IMR-90 (cell line): ENCODE measurements at regions not wholly inside any gene's neighbourhood (a gene's known extent, or its start where the extent isn't known, plus 50 kb on each side); places are given as distances from the start of the nearest gene placed in this dataset.

Source experiments
- ATAC-seq: fragments of 200-7000 bp; cut with Tn5 transposase; 2 replicates; pipeline ENCODE4 v1.9.1; 2020; ENCODE audit warnings: low read depth, mild to moderate bottlenecking, moderate library complexity
- BruUV-seq: library from RNA; stranded (reverse); fragments of 400-500 nt; replicated peaks from 2 replicates; lab custom pipeline; 2021; lab: Mats Ljungman, UMichigan
- CTCF ChIA-PET: fragments of 300-600 bp; formaldehyde crosslinking; extraction: SDS; loops from one replicate; lab custom pipeline; 2021; ENCODE audit warnings: antibody characterized with exemption; lab: Yijun Ruan, JAX
- POLR2A ChIA-PET: fragments of 300-600 bp; sonication (Branson Sonifier 250); formaldehyde crosslinking; loops from one replicate; lab custom pipeline; 2022; ENCODE audit warnings: antibody characterized with exemption; ENCODE audit not compliant: unreplicated experiment; lab: Charles Lee
- DNase-seq: peaks from one replicate; pipeline ENCODE4 v3.0.0; 2013
- H2AFZ ChIP-seq: replicated peaks from 2 replicates; pipeline ENCODE3; 2013; ENCODE audit warnings: low read length, mild to moderate bottlenecking; ENCODE audit not compliant: poor library complexity
- H2AK5ac ChIP-seq: 2 replicates; pipeline ENCODE4 v1.6.1; 2013; ENCODE audit warnings: low read depth, low read length, inconsistent platforms
- H2AK9ac ChIP-seq: replicated peaks from 2 replicates; pipeline ENCODE3; 2013; ENCODE audit warnings: mild to moderate bottlenecking, low read depth, low read length, moderate library complexity; ENCODE audit not compliant: poor library complexity
- H2BK120ac ChIP-seq: 2 replicates; pipeline ENCODE4 v1.6.1; 2013; ENCODE audit warnings: low read depth, low read length, inconsistent platforms
- H2BK15ac ChIP-seq: 3 replicates; pipeline ENCODE4 v1.6.1; 2013; ENCODE audit warnings: low read depth, low read length, inconsistent platforms
- H2BK20ac ChIP-seq: 2 replicates; pipeline ENCODE4 v1.6.1; 2013; ENCODE audit warnings: low read depth, mild to moderate bottlenecking, inconsistent platforms, low read length, moderate library complexity
- H2BK5ac ChIP-seq: 2 replicates; pipeline ENCODE4 v1.6.1; 2013; ENCODE audit warnings: mild to moderate bottlenecking, low read depth, low read length, inconsistent platforms; ENCODE audit not compliant: poor library complexity, severe bottlenecking
- H3K14ac ChIP-seq: replicated peaks from 2 replicates; pipeline ENCODE4 v1.6.1; 2013; ENCODE audit warnings: low read depth, low read length, inconsistent platforms
- H3K18ac ChIP-seq: 2 replicates; pipeline ENCODE4 v1.6.1; 2013; ENCODE audit warnings: low read depth, low read length, control low read depth
- H3K23ac ChIP-seq: 2 replicates; pipeline ENCODE4 v1.6.1; 2013; ENCODE audit warnings: low read depth, low read length, inconsistent platforms
- H3K27ac ChIP-seq: 2 replicates; pipeline ENCODE4 v1.5.1; 2013; ENCODE audit warnings: mild to moderate bottlenecking, control low read depth, low read length; ENCODE audit not compliant: insufficient read depth
- H3K27me3 ChIP-seq: 2 replicates; pipeline ENCODE4 v1.6.1; 2013; ENCODE audit warnings: low read length; ENCODE audit not compliant: control insufficient read depth, insufficient read depth
- H3K36me3 ChIP-seq: 2 replicates; pipeline ENCODE4 v1.6.1; 2013; ENCODE audit warnings: low read length, mixed read lengths; ENCODE audit not compliant: control insufficient read depth, insufficient read depth
- H3K4ac ChIP-seq: 2 replicates; pipeline ENCODE4 v1.6.1; 2013; ENCODE audit warnings: low read depth, low read length, inconsistent platforms
- H3K4me1 ChIP-seq: 2 replicates; pipeline ENCODE4 v1.6.1; 2013; ENCODE audit warnings: low read length, mixed read lengths; ENCODE audit not compliant: control insufficient read depth, insufficient read depth
- H3K4me2 ChIP-seq: 2 replicates; pipeline ENCODE4 v1.6.1; 2013; ENCODE audit warnings: low read depth, mild to moderate bottlenecking, control low read depth, low read length, moderate library complexity
- H3K4me3 ChIP-seq: 2 replicates; pipeline ENCODE4 v1.5.1; 2013; ENCODE audit warnings: low read depth, mild to moderate bottlenecking, control low read depth, low read length, moderate library complexity; ENCODE audit not compliant: insufficient read depth
- H3K56ac ChIP-seq: 2 replicates; pipeline ENCODE4 v1.6.1; 2013; ENCODE audit warnings: low read length, inconsistent platforms; ENCODE audit not compliant: insufficient read depth; ENCODE audit errors: extremely low read depth
- H3K79me1 ChIP-seq, 2 experiments: 2 replicates each; pipeline ENCODE4 v1.6.1; 2013; ENCODE audit warnings: low read length in 2 of 2, inconsistent platforms in 1 of 2, low read depth in 1 of 2
- H3K9ac ChIP-seq: 2 replicates; pipeline ENCODE4 v1.6.1; 2013; ENCODE audit warnings: low read depth, low read length, control low read depth
- H3K9me1 ChIP-seq: 2 replicates; pipeline ENCODE4 v1.6.1; 2013; ENCODE audit warnings: low read length, inconsistent platforms; ENCODE audit not compliant: insufficient read depth
- H3K9me3 ChIP-seq: 2 replicates; pipeline ENCODE4 v1.6.1; 2013; ENCODE audit warnings: low read length; ENCODE audit not compliant: control insufficient read depth, insufficient read depth
- H4K20me1 ChIP-seq: 2 replicates; pipeline ENCODE4 v1.6.1; 2013; ENCODE audit warnings: low read length, inconsistent platforms; ENCODE audit not compliant: insufficient read depth
- H4K5ac ChIP-seq: 2 replicates; pipeline ENCODE4 v1.6.1; 2013; ENCODE audit warnings: mild to moderate bottlenecking, low read depth, low read length, control low read depth
- H4K8ac ChIP-seq, 2 experiments: 2 replicates each; pipeline ENCODE4 v1.6.1; 2013; ENCODE audit warnings: low read depth in 2 of 2, low read length in 2 of 2, control low read depth in 1 of 2, inconsistent platforms in 1 of 2
- H4K91ac ChIP-seq: 2 replicates; pipeline ENCODE4 v1.6.1; 2013; ENCODE audit warnings: low read depth, low read length, inconsistent platforms; ENCODE audit not compliant: insufficient read depth
- CEBPB ChIP-seq: IDR thresholded peaks from 2 replicates; pipeline ENCODE4 v1.6.1; 2012; ENCODE audit warnings: low read depth, low read length, improper control_type of control experiment
- RAD21 ChIP-seq: IDR thresholded peaks from 2 replicates; pipeline ENCODE4 v1.6.1; 2012; ENCODE audit warnings: low read length, improper control_type of control experiment
- whole genome bisulfite sequencing, 2 experiments: methylation state at CpG; one replicate each; pipeline versions ENCODE4 v1.1.5 to v1.1.7; 2013; ENCODE audit warnings: missing lambda C conversion rate in 2 of 2; ENCODE audit not compliant: insufficient read length in 1 of 2; ENCODE audit errors: extremely low coverage in 2 of 2; 5-methylcytosine and 5-hydroxymethylcytosine counted together
- dilution Hi-C: fragments of 300-500 bp; cut with HindIII; formaldehyde crosslinking; loops from one replicate; pipeline ENCODE4 v1.14.3; 2018; ENCODE audit warnings: low sequenced_read_pairs; ENCODE audit not compliant: unreplicated experiment
- in situ Hi-C: fragments of 300-500 bp; cut with MboI; formaldehyde crosslinking; loops from 3 replicates; pipeline ENCODE4 v1.14.3; 2019; ENCODE audit warnings: low sequenced_read_pairs, inconsistent platforms, mixed read lengths
- intact Hi-C: fragments of 100-400 bp; cut with micrococcal nuclease; formaldehyde crosslinking; loops from 2 replicates; pipeline ENCODE4 v1.10.0; 2022

DNA sequence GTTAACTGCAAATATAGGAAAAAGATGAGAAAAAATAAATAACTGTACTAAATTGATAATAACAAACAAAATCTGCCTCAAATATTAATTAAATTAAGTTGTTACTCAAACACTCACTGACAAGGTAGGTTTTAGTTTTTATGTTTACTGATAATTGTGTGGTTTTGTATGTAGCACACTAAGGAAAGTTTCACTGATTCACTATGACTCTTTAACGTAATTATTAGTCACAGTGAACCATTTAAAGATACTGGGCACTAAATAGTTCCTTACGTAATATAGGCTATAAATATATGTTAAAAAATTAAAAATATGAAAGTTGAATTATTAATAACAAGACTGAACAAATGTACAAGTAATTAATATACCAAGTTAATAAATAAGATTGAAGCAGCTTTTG, 2330.0 kb upstream of the RAG2 start:
- POLR2A ChIA-PET: no interaction called here
- intact Hi-C loops: no loop called here
- ATAC-seq: no peak

More for the DNA sequence above, 2330.0 kb upstream of the RAG2 start:
- H2AFZ ChIP-seq: no peak overlapping the region
- H3K14ac ChIP-seq: no peak overlapping the region
- no peak overlapping the region for H2AK9ac ChIP-seq
- no peaks in the 10 kb centered on the region for H3K4me1 ChIP-seq
- H4K5ac ChIP-seq: no peak overlapping the region
- no peaks in the 10 kb centered on the region for H3K36me3 ChIP-seq
- H3K4me3 ChIP-seq: no peak overlapping the region
- BruUV-seq: no TSS peak
- H2BK20ac ChIP-seq: no peak overlapping the region
- no peaks in the 10 kb centered on the region for H3K27me3 ChIP-seq
- H4K91ac ChIP-seq: no peak overlapping the region
- no peak overlapping the region for H2BK15ac ChIP-seq
- H3K27ac ChIP-seq: no peak overlapping the region
- H3K9me3 ChIP-seq: peaks cover 4% of the 10 kb centered on the region
- whole genome bisulfite sequencing, 2 experiments: no CpG with 5 or more reads among the region's 2 CpGs
- H2AK5ac ChIP-seq: no peak overlapping the region
- H3K9me1 ChIP-seq: no peaks in the 10 kb centered on the region
- no peak overlapping the region for H2BK5ac ChIP-seq
- no peak overlapping the region for H3K23ac ChIP-seq
- TF ChIP-seq RAD21 (no peak), CEBPB (no peak)
- H3K9ac ChIP-seq: no peak overlapping the region
- CTCF ChIA-PET: no interaction called here
- no peak overlapping the region for H3K4me2 ChIP-seq
- H3K56ac ChIP-seq: no peak overlapping the region
- H4K8ac ChIP-seq: no peak overlapping the region
- H3K18ac ChIP-seq: no peak overlapping the region
- H4K20me1 ChIP-seq: no peaks in the 10 kb centered on the region
- no peak for DNase-seq
- H3K4ac ChIP-seq: no peak overlapping the region
- dilution Hi-C loops (no loop called here), in situ Hi-C loops (no loop called here)
- H3K79me1 ChIP-seq: no peaks in the 10 kb centered on the region
- no peak overlapping the region for H2BK120ac ChIP-seq
